SK-N-SH (cell line): ENCODE measurements at regions not wholly inside any gene's neighbourhood (a gene's known extent, or its start where the extent isn't known, plus 50 kb on each side); places are given as distances from the start of the nearest gene placed in this dataset.

Experiments
- GABPA ChIP-seq: IDR thresholded peaks from 2 replicates; pipeline ENCODE4 v1.4.0; 2012; ENCODE audit warnings: low read depth, mild to moderate bottlenecking
- JUND ChIP-seq: IDR thresholded peaks from 2 replicates; pipeline ENCODE4 v1.4.0; 2012
- MAX ChIP-seq: IDR thresholded peaks from 2 replicates; pipeline ENCODE4 v1.4.0; 2012; ENCODE audit warnings: low read depth
- PBX3 ChIP-seq: IDR thresholded peaks from 2 replicates; pipeline ENCODE4; 2012
- SIN3A ChIP-seq: IDR thresholded peaks from 2 replicates; pipeline ENCODE4 v1.6.1; 2012; ENCODE audit warnings: low read depth, mild to moderate bottlenecking, low read length, moderate library complexity, borderline replicate concordance
- ZBTB33 ChIP-seq: IDR thresholded peaks from 2 replicates; pipeline ENCODE4 v1.4.0; 2012; ENCODE audit warnings: low read depth, borderline replicate concordance

GRCh38 chr16:87200637-87201036 lies 116.6 kb downstream of the C16orf95 start:
- no peak for TF ChIP-seq SIN3A
- TF ChIP-seq GABPA = no peak
- TF ChIP-seq ZBTB33 = no peak
- no peak for TF ChIP-seq JUND
- TF ChIP-seq PBX3 = no peak
- TF ChIP-seq MAX = no peak
